T-helper 2 cell treated with Interferon-gamma antibody and Interleukin-4, amounts not matched to agents 100 ng/mL and 5 ng/mL, for 36 hours (primary cell): ENCODE measurements at regions not wholly inside any gene's neighbourhood (a gene's known extent, or its start where the extent isn't known, plus 50 kb on each side); places are given as distances from the start of the nearest gene placed in this dataset.

ENCODE experiments used
- intact Hi-C: fragments of 100-400 bp; cut with micrococcal nuclease; formaldehyde crosslinking; loops from one replicate; pipeline ENCODE4 v1.15.1; 2023

- intact Hi-C loops, result no loop called here
These were observed 451.4 kb downstream of the ZSWIM6 start for GRCh38 chr5:61783481-61783880.

- intact Hi-C loops, result no loop called here
These were observed 452.3 kb downstream of the ZSWIM6 start for GRCh38 chr5:61784341-61784740.

- intact Hi-C loops, result no loop called here
These were observed 456.5 kb downstream of the ZSWIM6 start for GRCh38 chr5:61788548-61788947.

- intact Hi-C loops, result no loop called here
These were observed 457.9 kb downstream of the ZSWIM6 start for GRCh38 chr5:61790007-61790406.

- intact Hi-C loops, result no loop called here
These were observed 458.6 kb downstream of the ZSWIM6 start for GRCh38 chr5:61790678-61791077.

- intact Hi-C loops, result no loop called here
These were observed 464.7 kb downstream of the ZSWIM6 start for GRCh38 chr5:61796773-61797172.

- intact Hi-C loops, result no loop called here
These were observed 468.4 kb downstream of the ZSWIM6 start for GRCh38 chr5:61800450-61800849.

- intact Hi-C loops, result no loop called here
These were observed 469.1 kb downstream of the ZSWIM6 start for GRCh38 chr5:61801174-61801573.

- intact Hi-C loops, result no loop called here
These were observed 470.4 kb downstream of the ZSWIM6 start for GRCh38 chr5:61802456-61802855.

- intact Hi-C loops, result no loop called here
These were observed 473.0 kb downstream of the ZSWIM6 start for GRCh38 chr5:61805101-61805500.

GRCh38 chr5:61806491-61807020 lies 474.5 kb downstream of the ZSWIM6 start:
- intact Hi-C loops, result no loop called here

GRCh38 chr5:61808091-61808490 lies 476.0 kb downstream of the ZSWIM6 start:
- intact Hi-C loops, result no loop called here

- intact Hi-C loops, result no loop called here
These were observed 476.9 kb downstream of the ZSWIM6 start for GRCh38 chr5:61808909-61809308.

- intact Hi-C loops, result no loop called here
These were observed 477.6 kb downstream of the ZSWIM6 start for GRCh38 chr5:61809651-61810050.

- intact Hi-C loops, result no loop called here
These were observed 479.0 kb downstream of the ZSWIM6 start for GRCh38 chr5:61811052-61811451.

- intact Hi-C loops, result no loop called here
These were observed 481.3 kb downstream of the ZSWIM6 start for GRCh38 chr5:61813361-61813760.

- intact Hi-C loops, result no loop called here
These were observed 483.3 kb downstream of the ZSWIM6 start for GRCh38 chr5:61815339-61815738.

GRCh38 chr5:61816146-61816545 lies 484.1 kb downstream of the ZSWIM6 start:
- intact Hi-C loops, result no loop called here

- intact Hi-C loops, result no loop called here
These were observed 484.8 kb downstream of the ZSWIM6 start for GRCh38 chr5:61816585-61817450.

- intact Hi-C loops, result no loop called here
These were observed 485.6 kb downstream of the ZSWIM6 start for GRCh38 chr5:61817472-61818326.

GRCh38 chr5:61820836-61821235 lies 485.2 kb upstream of the KIF2A start:
- intact Hi-C loops, result no loop called here

- intact Hi-C loops, result no loop called here
These were observed 484.4 kb upstream of the KIF2A start for GRCh38 chr5:61821561-61821960.
